Mucosa of gallbladder (tissue), 1 donor: ENCODE measurements at regions not wholly inside any gene's neighbourhood (a gene's known extent, or its start where the extent isn't known, plus 50 kb on each side); places are given as distances from the start of the nearest gene placed in this dataset.
A peak's percentile ranks its signal among the peaks of the same experiment; 100 is the strongest.
"Not testable (repeated sequence)": the region's sequence is repeated elsewhere in the genome, so short reads cannot be mapped to it uniquely, and the experiment has no call there.

Experiments used
- DNase-seq: peaks from one replicate; pipeline ENCODE4 v3.0.0-alpha.2; 2020; ENCODE audit warnings: low spot score
- donor health status: DM: no; HTN: no; CAD: no.

DNA sequence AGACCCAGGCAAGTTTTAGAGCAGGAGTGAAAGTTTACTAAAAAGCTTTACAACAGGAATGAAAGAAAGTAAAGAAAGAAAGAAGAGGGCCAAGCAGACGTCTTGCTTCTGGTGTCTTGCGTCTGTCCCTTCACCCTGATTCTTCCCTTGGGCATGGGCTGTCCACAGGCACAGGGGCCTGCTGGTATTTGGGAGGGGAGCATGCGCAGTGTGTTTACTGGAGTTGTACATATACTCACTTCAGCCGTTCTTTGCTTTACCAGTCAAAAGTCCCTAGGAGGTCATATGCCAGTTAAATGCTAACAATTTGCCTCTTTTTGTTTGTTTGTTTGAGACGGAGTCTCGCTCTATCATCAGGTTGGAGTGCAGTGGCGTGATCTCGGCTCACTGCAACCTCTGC lies 875.9 kb downstream of the REEP3 start:
- no peak for DNase-seq

DNA sequence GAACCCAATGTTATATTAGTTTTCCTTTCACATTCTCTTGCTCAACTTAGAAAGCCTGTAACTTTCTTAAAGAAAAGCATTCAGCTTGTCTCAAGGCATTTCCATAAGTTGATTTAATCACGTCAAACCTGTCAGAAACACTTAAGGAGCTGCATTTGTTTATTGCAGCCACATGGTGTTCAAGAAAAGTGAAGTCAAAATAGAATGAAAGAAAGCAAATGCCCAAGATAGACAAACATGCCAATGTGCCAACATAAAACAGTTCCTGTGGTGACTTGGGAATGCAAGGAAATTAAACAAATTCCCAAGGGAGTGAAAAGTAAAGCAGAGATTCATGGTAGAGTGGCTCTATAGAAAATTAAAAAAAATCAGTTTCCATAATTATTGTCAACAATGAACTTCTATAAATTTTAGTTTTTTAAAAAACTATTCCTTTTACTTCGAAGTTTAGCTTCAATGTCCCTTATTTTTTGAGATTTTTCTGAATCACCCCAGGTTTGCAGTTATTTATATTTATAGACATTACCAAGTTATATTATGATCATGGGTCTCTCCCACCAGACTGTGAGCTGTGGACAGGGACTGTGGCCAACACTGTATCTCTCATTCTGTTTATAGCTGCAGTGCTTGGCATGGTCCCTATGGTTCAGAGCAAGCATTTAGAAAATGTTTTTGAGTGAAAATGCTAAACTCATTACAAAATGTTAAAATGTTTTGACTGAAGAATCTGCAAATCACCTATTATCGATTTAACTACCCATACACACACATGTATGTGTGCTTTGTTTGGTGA lies 887.4 kb downstream of the REEP3 start:
- DNase-seq: no peak

DNA sequence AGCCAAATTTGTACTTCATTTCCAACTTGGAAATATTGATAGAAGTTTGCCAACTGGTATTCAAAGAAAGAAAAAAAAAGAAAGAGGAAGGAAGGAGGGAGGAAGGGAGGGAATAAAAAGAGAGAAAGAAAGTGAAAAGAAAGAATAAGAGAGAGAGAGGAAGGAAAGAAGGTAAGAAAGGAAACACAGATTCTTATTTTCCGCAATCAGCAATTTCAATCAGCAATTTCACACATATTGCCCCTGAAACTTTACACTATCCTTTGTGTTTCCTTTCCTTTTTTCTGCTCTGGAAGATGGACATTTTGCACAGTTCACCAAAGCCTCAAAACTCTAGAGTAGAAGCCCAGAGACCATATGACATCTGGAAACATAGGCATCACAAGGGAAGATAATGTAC lies 888.1 kb downstream of the REEP3 start:
- no peak for DNase-seq

DNA sequence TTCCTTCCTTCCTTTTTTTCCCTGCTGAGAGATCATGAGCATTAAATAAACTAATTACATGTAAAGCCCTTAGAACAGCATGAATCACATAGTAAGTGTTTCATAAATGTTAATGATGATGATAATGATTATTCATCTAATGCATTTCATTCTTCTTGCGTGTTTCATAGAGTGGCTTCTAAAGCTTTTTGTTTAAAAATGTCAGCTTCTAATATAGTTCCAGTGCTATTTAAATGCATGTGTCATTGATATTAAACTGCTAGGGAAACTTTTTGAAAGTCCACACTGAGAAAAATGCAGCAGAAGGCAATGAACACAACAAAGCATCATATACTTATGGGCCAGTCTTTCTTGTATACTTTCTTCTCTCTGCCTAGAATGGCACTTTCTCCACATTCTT lies 894.8 kb downstream of the REEP3 start:
- no peak for DNase-seq

DNA sequence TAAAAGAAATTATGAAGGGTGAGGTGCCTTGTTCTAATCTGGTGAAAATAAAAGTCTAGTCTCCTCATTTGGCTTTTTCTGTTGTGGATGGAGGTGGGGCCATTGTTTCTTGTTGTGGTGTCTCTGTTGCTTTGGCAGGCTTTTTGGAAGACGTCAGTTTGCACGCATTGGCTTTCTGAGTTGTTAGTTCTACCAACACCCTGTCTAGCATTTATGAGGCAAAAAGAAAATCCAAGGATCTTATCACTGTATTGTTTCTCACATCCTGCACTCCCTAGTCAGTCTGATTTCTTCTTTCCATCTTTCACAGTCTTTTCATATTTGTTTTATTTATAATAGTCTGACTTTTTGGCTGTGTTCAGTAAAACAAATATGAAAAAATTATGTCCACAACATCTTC lies 898.3 kb downstream of the REEP3 start:
- DNase-seq: no peak

DNA sequence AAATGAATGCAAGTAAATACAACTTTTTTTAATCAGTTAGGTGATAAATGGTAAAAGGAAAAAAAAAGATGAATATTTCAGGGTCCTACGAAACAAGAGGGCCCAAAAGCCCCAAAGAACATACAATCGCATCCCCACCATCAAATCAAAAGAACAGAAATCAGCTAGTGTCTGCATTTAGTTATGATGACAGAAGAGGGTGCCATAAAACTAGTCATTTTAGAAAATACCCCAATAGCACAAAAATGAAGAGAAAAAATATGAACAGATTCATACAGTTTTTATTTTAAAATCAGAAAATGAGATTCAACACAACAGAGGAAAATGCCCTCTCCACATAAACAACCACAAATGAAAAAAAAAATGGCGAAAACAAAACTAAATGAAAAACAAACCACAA lies 905.5 kb downstream of the REEP3 start:
- no peak for DNase-seq

DNA sequence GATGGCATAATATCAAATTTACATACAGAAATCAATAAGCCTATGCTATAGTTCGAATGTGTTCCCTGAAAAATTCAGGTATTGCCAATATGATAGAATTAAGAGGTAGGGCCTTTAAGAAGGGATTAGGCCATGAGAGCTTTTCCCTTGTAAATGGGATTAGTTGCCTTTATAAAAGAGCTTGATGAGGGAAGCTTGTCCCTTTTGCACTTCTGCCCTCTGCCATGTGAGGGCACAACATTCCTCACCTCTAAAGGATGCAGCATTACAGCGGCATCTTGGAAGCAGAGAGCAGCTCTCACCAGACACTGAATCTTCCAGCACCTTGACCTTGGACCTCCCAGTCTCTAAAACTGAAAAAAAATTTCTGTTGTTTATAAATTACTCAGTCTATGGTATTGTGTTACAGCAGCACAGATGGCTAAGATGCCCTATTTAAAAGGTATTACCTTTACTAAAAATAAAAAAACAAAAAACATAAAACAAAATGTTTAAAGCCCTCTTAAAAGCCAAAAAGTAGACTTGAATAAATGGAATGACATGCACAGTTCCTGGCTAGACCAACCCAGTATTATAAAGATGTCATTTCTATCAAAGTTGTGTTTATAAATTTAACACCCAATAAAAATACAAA lies 909.6 kb downstream of the REEP3 start:
- DNase-seq: peak; percentile 29

DNA sequence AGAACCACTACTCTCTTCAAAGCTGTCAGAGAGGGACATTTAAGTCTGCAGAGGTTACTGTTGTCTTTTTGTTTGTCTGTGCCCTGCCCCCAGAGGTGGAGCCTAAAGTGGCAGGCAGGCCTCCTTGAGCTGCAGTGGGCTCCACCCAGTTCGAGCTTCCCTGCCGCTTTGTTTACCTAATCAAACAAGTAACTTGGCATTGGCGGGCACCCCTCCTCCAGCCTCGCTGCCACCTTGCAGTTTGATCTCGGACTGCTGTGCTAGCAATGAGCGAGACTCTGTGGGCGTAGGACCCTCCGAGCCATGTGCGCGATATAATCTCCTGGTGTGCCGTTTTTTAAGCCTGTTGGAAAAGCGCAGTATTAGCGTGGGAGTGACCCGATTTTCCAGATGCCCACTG lies 920.7 kb downstream of the REEP3 start:
- DNase-seq: not testable (repeated sequence)

DNA sequence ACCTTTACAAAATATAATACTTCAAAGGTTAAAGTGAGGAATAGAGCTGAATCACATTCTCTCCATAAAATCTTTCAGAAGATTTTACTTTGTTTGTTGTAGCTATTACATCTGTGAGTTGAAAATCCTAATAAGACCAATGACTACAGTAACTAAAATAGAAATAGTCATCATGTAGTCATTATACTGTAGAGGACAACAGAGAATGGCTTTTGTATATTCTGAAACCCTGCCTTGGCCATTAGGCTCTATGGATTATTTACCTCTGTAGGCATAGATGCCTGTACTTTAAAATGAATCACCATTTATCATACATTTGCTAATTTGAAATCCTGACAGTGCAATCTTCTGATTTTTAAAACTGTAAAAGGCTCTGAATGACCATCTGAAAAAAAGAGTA lies 923.0 kb downstream of the REEP3 start:
- DNase-seq: no peak

DNA sequence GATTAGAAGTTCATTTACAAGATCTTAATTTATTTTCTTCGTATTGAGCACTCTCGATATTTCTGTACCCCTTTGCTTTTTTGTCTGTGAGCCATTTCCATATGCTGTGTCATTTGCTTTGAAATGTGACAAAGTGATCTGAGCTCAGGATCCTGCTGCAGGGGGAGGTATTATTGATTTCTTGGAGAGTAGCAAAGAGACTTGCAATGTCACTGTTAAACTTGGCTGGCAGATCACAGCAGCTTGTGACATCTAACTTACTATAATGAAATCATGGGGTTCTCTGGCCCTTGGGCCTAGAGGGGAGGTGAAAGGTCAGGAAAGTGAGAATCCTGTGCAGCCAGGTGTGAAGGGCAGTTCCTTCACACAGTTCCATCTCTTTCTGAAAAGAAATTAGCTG lies 923.4 kb downstream of the REEP3 start:
- no peak for DNase-seq

DNA sequence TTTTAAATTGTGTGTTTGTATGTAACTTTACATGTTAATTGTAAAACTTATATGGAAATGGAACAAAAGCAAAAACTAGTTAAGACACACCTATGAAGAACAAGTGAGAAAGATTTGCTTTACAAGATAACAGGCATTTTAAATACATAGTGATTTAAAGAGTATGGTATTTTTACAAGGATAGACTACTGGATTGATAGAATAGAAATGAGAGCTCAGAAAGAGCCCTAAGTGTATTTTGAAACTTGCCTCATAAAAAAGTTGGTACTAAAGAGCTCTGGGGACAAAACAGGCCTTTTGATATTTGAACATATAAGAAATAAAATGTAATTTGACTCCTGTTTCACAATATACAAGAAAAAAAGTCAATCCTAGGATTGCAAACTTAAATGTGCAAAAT lies 928.4 kb downstream of the REEP3 start:
- no peak for DNase-seq

DNA sequence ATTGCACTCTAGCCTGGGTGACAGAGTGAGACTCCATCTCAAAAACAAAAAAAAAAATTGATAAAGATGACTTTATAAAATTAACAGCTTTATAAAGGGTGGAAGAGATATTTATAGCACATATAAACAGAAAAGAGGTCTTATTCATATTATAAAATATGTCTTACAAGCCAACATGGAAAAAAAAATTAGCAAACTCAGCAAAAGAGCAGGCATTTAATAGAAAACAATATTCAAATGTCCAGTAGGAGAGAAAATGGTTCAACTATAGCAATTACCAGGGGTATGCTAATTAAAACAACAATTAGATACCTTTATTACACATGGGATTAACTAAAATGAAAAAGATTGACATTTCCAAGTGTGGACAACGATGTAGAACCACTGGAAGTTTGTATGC lies 929.1 kb downstream of the REEP3 start:
- DNase-seq: no peak

DNA sequence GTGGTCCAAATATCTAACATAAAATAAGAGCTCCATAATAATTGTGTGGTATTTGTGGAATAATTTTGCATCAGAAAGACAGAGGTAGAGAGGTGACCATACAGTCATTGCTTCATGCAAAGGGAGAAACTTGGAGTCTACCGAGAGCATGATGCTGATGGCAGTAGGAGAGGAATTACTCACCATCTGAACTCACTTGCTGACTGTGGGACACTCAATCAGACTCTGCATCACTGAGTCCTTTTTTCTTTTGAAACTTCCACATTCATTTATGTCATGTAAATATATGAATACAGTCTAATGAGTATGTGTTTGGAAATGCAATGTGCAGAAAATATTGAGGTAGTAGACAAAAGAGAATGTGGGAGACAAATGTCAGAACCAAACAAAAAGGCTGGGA lies 933.8 kb downstream of the REEP3 start:
- no peak for DNase-seq

DNA sequence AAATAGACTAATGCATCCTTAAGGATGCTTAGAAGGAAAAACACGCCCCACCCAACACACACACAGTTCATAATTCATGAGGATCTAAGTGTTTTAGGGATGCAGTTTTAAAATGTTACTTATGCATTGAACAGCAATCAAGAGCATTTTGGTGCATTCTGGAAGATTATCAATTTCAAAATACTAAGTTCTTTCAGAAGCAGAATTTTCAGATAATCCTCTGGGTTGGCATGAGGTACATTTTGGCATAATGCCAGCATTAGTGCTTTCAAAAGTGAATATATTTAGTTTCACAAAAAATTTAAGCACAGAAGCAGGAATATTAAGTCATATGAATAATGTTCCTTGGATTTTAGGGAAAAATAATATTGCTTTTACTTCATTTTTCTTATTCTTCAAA lies 937.1 kb downstream of the REEP3 start:
- no peak for DNase-seq

DNA sequence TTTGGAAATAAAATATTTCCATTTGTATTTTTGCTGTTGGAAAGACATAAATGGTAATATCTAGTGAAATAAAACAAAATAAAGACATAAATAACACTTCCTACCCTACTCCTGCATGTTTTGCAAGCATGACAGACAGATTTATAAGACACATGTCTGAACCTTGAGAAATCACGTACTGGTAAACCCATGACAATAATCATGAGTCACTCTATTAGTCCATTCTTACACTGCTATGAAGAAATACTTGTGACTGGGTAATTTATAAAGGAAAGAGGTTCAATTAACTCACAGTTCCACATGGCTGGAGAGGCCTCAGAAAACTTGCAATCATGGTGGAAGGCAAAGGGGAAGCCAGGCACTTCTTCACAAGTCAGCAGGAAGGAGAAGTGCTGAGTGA lies 942.2 kb downstream of the REEP3 start:
- no peak for DNase-seq

DNA sequence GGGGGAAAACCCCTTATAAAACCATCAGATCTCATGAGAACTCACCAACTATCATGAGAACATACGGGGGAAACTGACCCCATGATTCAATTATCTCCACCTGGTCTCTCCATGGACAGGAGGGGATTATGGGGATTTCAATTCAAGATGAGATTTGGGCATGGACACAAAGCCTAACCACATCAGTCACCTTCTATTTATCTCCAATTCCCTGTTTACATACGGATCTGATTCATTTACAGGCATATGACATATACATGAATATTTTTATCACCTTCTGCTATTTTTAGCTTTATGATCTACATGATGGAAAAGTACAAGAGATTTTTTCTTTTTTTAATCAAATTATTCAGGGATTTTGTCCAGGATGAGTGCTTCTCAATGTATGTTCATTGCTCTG lies 944.5 kb downstream of the REEP3 start:
- no peak for DNase-seq

DNA sequence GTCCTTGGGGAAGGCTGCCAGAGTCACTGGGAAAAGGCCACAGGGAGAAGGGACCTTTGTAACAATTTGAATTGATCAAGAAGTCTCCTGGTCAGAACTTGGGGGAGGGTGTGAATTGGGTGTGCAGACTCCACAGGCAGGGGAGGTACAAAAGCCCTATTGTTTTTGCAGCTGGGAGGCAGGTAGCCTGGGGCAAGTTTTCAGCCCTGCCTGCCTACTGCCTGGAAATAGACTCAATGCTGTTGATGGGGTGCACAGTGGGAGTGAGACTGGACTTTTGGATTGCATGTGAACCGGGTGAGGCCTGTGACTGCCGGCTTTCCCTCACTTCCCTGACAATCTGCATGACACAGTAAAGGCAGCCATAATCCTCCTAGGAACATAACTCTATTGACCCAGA lies 947.0 kb downstream of the REEP3 start:
- DNase-seq: no peak

DNA sequence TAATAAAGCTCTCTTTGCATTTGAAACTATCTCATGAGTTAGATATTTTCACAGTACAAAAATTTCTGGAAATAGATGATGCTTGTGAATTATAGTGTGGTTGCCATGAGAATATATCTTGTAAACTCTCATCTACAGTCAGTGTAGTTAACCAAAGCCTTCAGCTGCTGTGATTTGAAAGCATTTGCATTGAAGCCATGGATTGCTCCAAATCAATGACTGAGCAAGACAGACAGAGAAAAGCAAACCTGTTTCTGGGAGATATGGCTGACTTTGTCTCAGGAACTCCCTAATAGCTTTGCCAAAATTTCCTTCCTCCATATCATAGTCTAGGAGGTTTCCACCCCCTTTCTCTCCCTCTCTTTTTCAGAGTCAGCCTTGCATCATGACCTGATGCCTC lies 955.3 kb downstream of the REEP3 start:
- DNase-seq: no peak

DNA sequence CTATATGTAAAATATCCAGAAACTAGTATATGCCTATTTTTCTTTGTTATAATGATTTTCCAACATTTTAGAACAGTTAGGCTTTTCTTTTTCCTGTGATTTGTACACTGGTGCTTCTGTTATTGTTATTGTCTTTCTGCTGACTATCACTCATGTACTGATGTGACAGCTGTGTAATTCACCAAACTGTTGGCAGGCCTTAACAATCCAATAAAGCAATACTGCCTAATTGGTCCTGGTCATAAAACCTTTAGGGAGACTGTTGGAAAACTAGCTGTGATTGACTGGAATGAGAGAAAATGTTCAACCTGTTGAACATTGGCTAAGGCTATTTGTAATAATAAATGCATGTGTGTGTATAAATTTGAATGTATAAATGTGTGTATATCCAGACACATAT lies 956.6 kb downstream of the REEP3 start:
- no peak for DNase-seq

DNA sequence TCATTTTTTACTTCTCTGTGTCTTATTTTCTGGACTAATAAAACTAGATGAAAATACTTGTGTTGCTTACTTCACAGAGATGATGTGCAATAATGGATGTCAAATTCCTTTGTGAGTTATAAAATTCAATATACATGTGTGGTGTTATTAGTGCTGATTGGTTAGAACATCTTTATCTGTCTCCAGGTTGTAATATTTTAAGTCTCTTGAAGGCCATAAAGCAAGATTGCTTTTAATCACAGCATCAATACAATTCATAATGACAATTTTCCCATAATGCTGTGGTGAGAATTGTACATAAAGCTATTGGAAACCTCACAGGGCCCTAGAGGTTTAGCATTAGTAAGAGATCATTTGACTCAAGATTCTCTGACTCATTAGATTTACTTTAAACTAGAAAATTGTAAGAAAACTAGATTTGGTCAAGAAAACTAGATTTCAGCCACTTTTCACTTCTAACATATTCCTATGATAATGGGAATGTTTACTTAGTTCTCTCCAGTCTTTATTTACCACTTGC lies 963.7 kb downstream of the REEP3 start:
- DNase-seq: no peak

DNA sequence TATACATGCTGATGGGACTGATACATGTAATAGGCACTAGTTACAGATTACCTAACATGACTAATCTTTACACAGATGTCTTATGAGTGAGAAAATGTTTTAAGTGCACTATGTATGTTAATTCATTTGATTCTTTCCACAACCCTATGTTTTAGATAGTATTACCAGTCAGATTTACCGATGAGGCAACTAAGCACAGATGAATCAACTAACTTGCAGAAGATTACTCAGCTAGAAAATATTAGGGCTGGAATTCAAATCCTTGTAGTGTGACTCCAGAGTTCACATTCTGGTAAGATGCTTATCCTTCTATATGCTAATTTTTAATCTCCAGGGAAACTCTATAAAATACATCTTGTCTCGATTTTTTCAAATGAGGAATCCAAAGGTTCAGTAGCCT lies 964.9 kb downstream of the REEP3 start:
- DNase-seq: no peak

DNA sequence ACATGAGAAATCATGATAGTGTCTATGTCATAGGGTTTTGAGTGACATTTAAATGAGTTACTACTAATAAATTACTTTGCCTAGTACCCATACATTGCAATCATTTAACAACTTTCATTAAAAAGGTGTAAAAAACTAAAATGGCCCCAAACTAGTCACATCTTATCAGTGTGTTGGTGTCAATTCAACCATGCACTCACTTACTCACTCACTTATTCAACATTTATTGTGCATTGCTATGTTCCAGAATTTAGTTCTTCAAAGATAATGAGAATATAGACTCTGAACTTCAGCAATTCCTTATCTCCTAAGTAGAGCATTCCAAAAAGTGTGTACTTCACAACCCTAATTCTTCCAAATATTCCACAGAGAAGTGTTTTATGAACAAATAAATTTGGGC lies 965.7 kb downstream of the REEP3 start:
- no peak for DNase-seq

DNA sequence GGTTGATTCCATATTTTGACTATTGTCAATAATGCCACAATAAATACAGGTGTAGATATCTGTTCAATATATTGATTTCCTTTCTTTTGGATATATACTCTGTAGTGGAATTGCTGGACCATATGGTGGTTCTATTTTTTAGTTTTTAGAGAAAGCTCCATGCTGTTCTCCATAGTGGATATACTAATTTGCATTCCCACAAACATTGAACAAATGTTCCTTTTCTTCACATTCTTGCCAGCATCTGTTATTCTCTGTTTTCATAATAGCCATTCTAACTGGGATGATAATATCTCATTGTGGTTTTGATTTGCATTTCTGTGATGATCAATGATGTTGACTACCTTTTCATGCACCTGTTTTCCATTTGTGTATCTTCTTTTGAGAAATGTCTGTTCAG lies 973.7 kb downstream of the REEP3 start:
- DNase-seq: no peak

DNA sequence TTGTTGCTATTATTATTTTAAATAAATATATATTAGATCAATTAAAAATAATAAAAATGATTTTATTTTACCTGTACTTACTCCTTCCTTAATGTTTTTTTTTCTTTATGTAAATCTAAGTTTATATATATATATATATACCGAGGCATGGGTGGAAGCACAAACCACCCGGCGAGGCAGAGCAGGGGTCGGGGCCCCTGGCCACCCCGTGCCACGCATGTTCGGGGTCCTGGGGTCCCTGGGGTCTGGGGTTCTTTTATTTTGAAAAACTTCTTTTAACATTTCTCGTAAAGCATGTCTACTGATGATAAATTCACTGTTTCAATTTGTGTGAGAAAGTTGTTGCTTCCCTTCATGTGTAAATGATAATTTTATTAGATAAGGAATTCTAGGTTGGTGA lies 976.1 kb downstream of the REEP3 start:
- no peak for DNase-seq
